ENCODE measurements at regions not wholly inside any gene's neighbourhood (a gene's known extent, or its start where the extent isn't known, plus 50 kb on each side); places are given as distances from the start of the nearest gene placed in this dataset.

GRCh38 chr1:104699433-104699832, 949.7 kb downstream of the AMY1C start:
- DNase-seq (ENCODE audit: low read depth in 2 of 2), result no peak

- no peak for DNase-seq (ENCODE audit: low read depth in 2 of 2)
Measured at GRCh38 chr1:104702731-104703130, 953.0 kb downstream of the AMY1C start.

GRCh38 chr1:104706631-104707147, 957.0 kb downstream of the AMY1C start:
- DNase-seq (ENCODE audit: low read depth in 2 of 2), result no peak

- DNase-seq (ENCODE audit: low read depth in 2 of 2), result no peak
Measured at GRCh38 chr1:104718752-104719151, 969.1 kb downstream of the AMY1C start.

GRCh38 chr1:104720741-104721140, 971.0 kb downstream of the AMY1C start:
- no peak for DNase-seq (ENCODE audit: low read depth in 2 of 2)

- DNase-seq (ENCODE audit: low read depth in 2 of 2), result no peak
Measured at GRCh38 chr1:104726917-104727316, 977.2 kb downstream of the AMY1C start.

GRCh38 chr1:104733866-104734265, 984.2 kb downstream of the AMY1C start:
- no peak for DNase-seq (ENCODE audit: low read depth in 2 of 2)

GRCh38 chr1:104745875-104746274, 996.2 kb downstream of the AMY1C start:
- DNase-seq (ENCODE audit: low read depth in 2 of 2), result no peak

- DNase-seq (ENCODE audit: low read depth in 2 of 2), result no peak
Measured at GRCh38 chr1:104746994-104747393, 997.3 kb downstream of the AMY1C start.

GRCh38 chr1:104760017-104760416, 1010.3 kb downstream of the AMY1C start:
- no peak for DNase-seq (ENCODE audit: low read depth in 2 of 2)

GRCh38 chr1:104761961-104762570, 1012.4 kb downstream of the AMY1C start:
- DNase-seq (ENCODE audit: low read depth in 2 of 2), result no peak

GRCh38 chr1:104765085-104765484, 1015.4 kb downstream of the AMY1C start:
- no peak for DNase-seq (ENCODE audit: low read depth in 2 of 2)

- no peak for DNase-seq (ENCODE audit: low read depth in 2 of 2)
Measured at GRCh38 chr1:104768466-104768865, 1018.8 kb downstream of the AMY1C start.

GRCh38 chr1:104780470-104781078, 1030.9 kb downstream of the AMY1C start:
- no peak for DNase-seq (ENCODE audit: low read depth in 2 of 2)

- no peak for DNase-seq (ENCODE audit: low read depth in 2 of 2)
Measured at GRCh38 chr1:104785575-104786187, 1036.0 kb downstream of the AMY1C start.

GRCh38 chr1:104787866-104788510, 1038.3 kb downstream of the AMY1C start:
- DNase-seq (ENCODE audit: low read depth in 2 of 2), result no peak

GRCh38 chr1:104791030-104791429, 1041.3 kb downstream of the AMY1C start:
- no peak for DNase-seq (ENCODE audit: low read depth in 2 of 2)

- no peak for DNase-seq (ENCODE audit: low read depth in 2 of 2)
Measured at GRCh38 chr1:104794035-104794434, 1044.3 kb downstream of the AMY1C start.

- no peak for DNase-seq (ENCODE audit: low read depth in 2 of 2)
Measured at GRCh38 chr1:104795931-104796330, 1046.2 kb downstream of the AMY1C start.

- DNase-seq (ENCODE audit: low read depth in 2 of 2), result no peak
Measured at GRCh38 chr1:104797982-104798381, 1048.3 kb downstream of the AMY1C start.

- DNase-seq (ENCODE audit: low read depth in 2 of 2), result no peak
Measured at GRCh38 chr1:104801344-104801743, 1051.6 kb downstream of the AMY1C start.

GRCh38 chr1:104804147-104804546, 1054.4 kb downstream of the AMY1C start:
- no peak for DNase-seq (ENCODE audit: low read depth in 2 of 2)

GRCh38 chr1:104807590-104807989, 1057.9 kb downstream of the AMY1C start:
- no peak for DNase-seq (ENCODE audit: low read depth in 2 of 2)
